CD4-positive, alpha-beta T cell (primary cell): ENCODE measurements at regions not wholly inside any gene's neighbourhood (a gene's known extent, or its start where the extent isn't known, plus 50 kb on each side); places are given as distances from the start of the nearest gene placed in this dataset.

Source experiments
- ATAC-seq: fragments of 200-7000 bp; cut with Tn5 transposase; one replicate; pipeline ENCODE4 v1.10.0; 2022; ENCODE audit warnings: mild to moderate bottlenecking; ENCODE audit not compliant: poor library complexity
- CTCF ChIA-PET: fragments of 350-600 bp; sonication (Branson Sonifier 250); formaldehyde crosslinking; loops from one replicate; lab custom pipeline; 2021; ENCODE audit warnings: antibody characterized with exemption, inconsistent platforms; lab: Charles Lee
- POLR2A ChIA-PET: fragments of 350-600 bp; sonication (Branson Sonifier 250); formaldehyde crosslinking; loops from one replicate; lab custom pipeline; 2021; ENCODE audit warnings: antibody characterized with exemption, inconsistent platforms; lab: Charles Lee
- DNase-seq, 14 experiments: peaks; one replicate each; pipeline ENCODE4 v3.0.0-alpha.2; 2013 to 2020; ENCODE audit warnings: mixed read lengths in 2 of 14
- H3K27ac ChIP-seq, 2 donors: one replicate each; pipeline versions ENCODE4 v1.5.1 to v1.7.0; 2013; ENCODE audit warnings: low read length in 2 of 2, low read depth in 1 of 2, mild to moderate bottlenecking in 1 of 2
- H3K27me3 ChIP-seq, 2 experiments: 1 replicate in 1 of 2; 2 replicates in 1 of 2; pipeline versions ENCODE4 v1.6.1 to v1.7.0; 2013; ENCODE audit warnings: low read length in 2 of 2, control low read depth in 1 of 2, mild to moderate bottlenecking in 1 of 2, moderate library complexity in 1 of 2; ENCODE audit not compliant: insufficient read depth in 2 of 2, control insufficient read depth in 1 of 2
- H3K36me3 ChIP-seq: one replicate; pipeline ENCODE4 v1.6.1; 2013; ENCODE audit warnings: low read length, control low read depth; ENCODE audit not compliant: insufficient read depth
- H3K4me1 ChIP-seq: one replicate; pipeline ENCODE4 v1.6.1; 2013; ENCODE audit warnings: low read length, control low read depth; ENCODE audit not compliant: insufficient read depth
- H3K4me3 ChIP-seq: one replicate; pipeline ENCODE4 v1.5.1; 2013; ENCODE audit warnings: mild to moderate bottlenecking, low read length, moderate library complexity
- H3K9me3 ChIP-seq, 2 experiments: 1 replicate in 1 of 2; 2 replicates in 1 of 2; pipeline versions ENCODE4 v1.6.1 to v1.7.0; 2013; ENCODE audit warnings: low read length in 2 of 2, mild to moderate bottlenecking in 2 of 2, control low read depth in 1 of 2, moderate library complexity in 1 of 2; ENCODE audit not compliant: control insufficient read depth in 1 of 2, insufficient read depth in 1 of 2
- H3K27ac Mint-ChIP-seq: one replicate; pipeline ENCODE4 v1.8.0; 2020; ENCODE audit warnings: mixed read lengths
- H3K27me3 Mint-ChIP-seq: one replicate; pipeline ENCODE4 v1.8.0; 2021; ENCODE audit warnings: mixed read lengths
- H3K36me3 Mint-ChIP-seq: one replicate; pipeline ENCODE4 v1.8.0; 2021; ENCODE audit warnings: low read depth, mixed read lengths
- H3K4me1 Mint-ChIP-seq: one replicate; pipeline ENCODE4 v1.8.0; 2021; ENCODE audit warnings: low read depth, mixed read lengths
- H3K4me3 Mint-ChIP-seq: one replicate; pipeline ENCODE4 v1.8.0; 2020; ENCODE audit warnings: mild to moderate bottlenecking, mixed read lengths
- H3K9me3 Mint-ChIP-seq: one replicate; pipeline ENCODE4 v1.8.0; 2020; ENCODE audit warnings: mixed read lengths
- CTCF ChIP-seq: fragments of 200-600 bp; IDR thresholded peaks from one replicate; pipeline ENCODE4 v1.8.0; 2022; ENCODE audit warnings: antibody characterized with exemption, mild to moderate bottlenecking
- intact Hi-C, 2 experiments: fragments of 100-400 bp; cut with DNase I in 1 of 2; cut with micrococcal nuclease in 1 of 2; formaldehyde crosslinking; loops; one replicate each; pipeline versions ENCODE4 v1.15.1 to v1.9.0; 2023 to 2025; cut with DNase I, micrococcal nuclease

DNA sequence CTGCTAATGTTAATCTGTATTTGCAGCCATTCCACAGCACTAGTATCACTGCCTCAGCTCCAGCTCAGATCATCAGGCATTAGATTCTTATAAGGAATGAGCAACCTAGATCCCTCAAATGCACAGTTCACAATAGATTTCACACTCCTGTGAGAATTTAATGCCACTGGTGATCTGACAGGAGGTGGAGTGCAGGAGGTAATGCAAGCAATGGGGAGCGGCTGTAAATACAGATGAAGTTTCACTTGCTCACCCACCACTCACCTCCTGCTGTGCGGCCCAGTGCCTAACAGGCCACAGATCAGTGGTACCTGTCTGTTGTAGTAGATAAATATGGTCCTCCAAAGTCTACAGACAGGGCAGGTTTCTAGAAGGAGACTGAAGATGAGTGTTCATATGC is 97.7 kb upstream of the TMEFF2 start:
- no peak overlapping the region for H3K4me3 ChIP-seq
- CTCF ChIA-PET = no interaction called here
- POLR2A ChIA-PET = no interaction called here
- no peak for TF ChIP-seq CTCF
- H3K9me3 ChIP-seq = no peaks in the 10 kb centered on the region
- intact Hi-C loops = no loop called here
- no peaks in the 10 kb centered on the region for H3K4me1 Mint-ChIP-seq
- H3K36me3 ChIP-seq = no peaks in the 10 kb centered on the region
- H3K27ac Mint-ChIP-seq = no peak overlapping the region
- no peak overlapping the region for H3K4me3 Mint-ChIP-seq
- H3K36me3 Mint-ChIP-seq = no peaks in the 10 kb centered on the region
- H3K4me1 ChIP-seq = no peaks in the 10 kb centered on the region
- ATAC-seq (no peak), DNase-seq (no peak)
- H3K27me3 ChIP-seq = no peaks in the 10 kb centered on the region
- no peaks in the 10 kb centered on the region for H3K27me3 Mint-ChIP-seq
- H3K9me3 Mint-ChIP-seq = no peaks in the 10 kb centered on the region
- H3K27ac ChIP-seq = no peak overlapping the region

GRCh38 chr2:192288295-192288694 is 93.6 kb upstream of the TMEFF2 start:
- H3K36me3 ChIP-seq = no peaks in the 10 kb centered on the region
- POLR2A ChIA-PET = no interaction called here
- Mint-ChIP-seq H3K27me3 (no peaks in the 10 kb centered on the region), H3K36me3 (no peaks in the 10 kb centered on the region), H3K4me1 (no peaks in the 10 kb centered on the region), H3K9me3 (no peaks in the 10 kb centered on the region), H3K27ac (no peak overlapping the region), H3K4me3 (no peak overlapping the region)
- CTCF ChIA-PET = no interaction called here
- H3K27ac ChIP-seq = no peak overlapping the region
- TF ChIP-seq CTCF = no peak
- H3K4me1 ChIP-seq = no peaks in the 10 kb centered on the region
- H3K27me3 ChIP-seq = no peaks in the 10 kb centered on the region
- H3K4me3 ChIP-seq = no peak overlapping the region
- H3K9me3 ChIP-seq = no peaks in the 10 kb centered on the region
- no peak for ATAC-seq
- intact Hi-C loops = no loop called here
- DNase-seq = no peak

DNA sequence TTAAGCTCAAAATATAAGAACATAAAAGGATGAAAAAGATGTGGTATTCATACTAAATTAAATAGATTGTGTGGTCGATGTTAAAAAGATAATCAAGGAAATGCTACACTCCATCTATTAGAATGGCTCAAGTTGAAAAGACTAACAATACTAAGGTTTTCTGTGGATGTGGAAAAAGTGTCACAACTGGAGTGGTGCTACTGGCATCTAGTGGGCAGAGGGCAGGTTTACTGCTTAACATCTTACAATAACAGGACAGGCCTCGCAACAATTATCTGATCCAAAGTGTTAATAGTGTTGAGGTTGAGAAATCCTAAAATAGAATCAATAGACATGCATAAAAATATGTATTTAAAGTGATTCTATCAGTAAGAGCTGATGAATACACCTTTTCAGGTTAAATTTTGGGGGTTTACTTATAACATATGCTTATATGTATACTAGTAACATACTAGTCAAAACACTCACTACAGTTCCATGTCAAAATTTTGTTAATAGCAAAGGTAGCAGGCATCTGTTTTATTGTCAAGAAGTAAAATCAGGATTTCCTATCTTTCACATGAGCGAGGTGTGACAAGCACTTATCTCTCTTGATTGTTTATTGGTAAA is 91.5 kb upstream of the TMEFF2 start:
- TF ChIP-seq CTCF = no peak
- peak in 1 of 14 experiments; percentile 1 for DNase-seq

More for the DNA sequence above, 91.5 kb upstream of the TMEFF2 start:
- H3K9me3 Mint-ChIP-seq = no peaks in the 10 kb centered on the region
- no peak overlapping the region for H3K4me3 ChIP-seq
- no peaks in the 10 kb centered on the region for H3K4me1 ChIP-seq
- ChIA-PET CTCF (no interaction called here), POLR2A (no interaction called here)
- H3K27me3 ChIP-seq = no peaks in the 10 kb centered on the region
- no peaks in the 10 kb centered on the region for H3K27me3 Mint-ChIP-seq
- H3K4me1 Mint-ChIP-seq = no peaks in the 10 kb centered on the region
- no peaks in the 10 kb centered on the region for H3K36me3 ChIP-seq
- no peak overlapping the region for H3K27ac Mint-ChIP-seq
- intact Hi-C loops = no loop called here
- no peak overlapping the region for H3K4me3 Mint-ChIP-seq
- H3K27ac ChIP-seq = no peak overlapping the region
- no peaks in the 10 kb centered on the region for H3K9me3 ChIP-seq
- ATAC-seq = no peak
- no peaks in the 10 kb centered on the region for H3K36me3 Mint-ChIP-seq
